Left lobe of liver (tissue), 2 donors: ENCODE measurements at regions not wholly inside any gene's neighbourhood (a gene's known extent, or its start where the extent isn't known, plus 50 kb on each side); places are given as distances from the start of the nearest gene placed in this dataset.
"Not testable (repeated sequence)": the region's sequence is repeated elsewhere in the genome, so short reads cannot be mapped to it uniquely, and the experiment has no call there.

Experiments used
- ATAC-seq: fragments of 200-7000 bp; cut with Tn5 transposase; one replicate; pipeline ENCODE4 v1.9.1; 2020; ENCODE audit warnings: mild to moderate bottlenecking, moderate library complexity
- DNase-seq: peaks from one replicate; pipeline ENCODE4 v3.0.0-alpha.2; 2020; ENCODE audit warnings: low spot score
- donor health status: DM: no; HTN: no; CAD: no; lungs with moderate emphysema.
- donor health status: DM: no; HTN: yes; CAD: no.

- not testable (repeated sequence) for DNase-seq, ATAC-seq
Observed at GRCh38 chr10:93127642-93128215, 54.0 kb downstream of the CYP26A1 start.

- no peak for DNase-seq
- ATAC-seq: no peak
Observed at GRCh38 chr10:93131986-93132385, 58.3 kb downstream of the CYP26A1 start.

DNA sequence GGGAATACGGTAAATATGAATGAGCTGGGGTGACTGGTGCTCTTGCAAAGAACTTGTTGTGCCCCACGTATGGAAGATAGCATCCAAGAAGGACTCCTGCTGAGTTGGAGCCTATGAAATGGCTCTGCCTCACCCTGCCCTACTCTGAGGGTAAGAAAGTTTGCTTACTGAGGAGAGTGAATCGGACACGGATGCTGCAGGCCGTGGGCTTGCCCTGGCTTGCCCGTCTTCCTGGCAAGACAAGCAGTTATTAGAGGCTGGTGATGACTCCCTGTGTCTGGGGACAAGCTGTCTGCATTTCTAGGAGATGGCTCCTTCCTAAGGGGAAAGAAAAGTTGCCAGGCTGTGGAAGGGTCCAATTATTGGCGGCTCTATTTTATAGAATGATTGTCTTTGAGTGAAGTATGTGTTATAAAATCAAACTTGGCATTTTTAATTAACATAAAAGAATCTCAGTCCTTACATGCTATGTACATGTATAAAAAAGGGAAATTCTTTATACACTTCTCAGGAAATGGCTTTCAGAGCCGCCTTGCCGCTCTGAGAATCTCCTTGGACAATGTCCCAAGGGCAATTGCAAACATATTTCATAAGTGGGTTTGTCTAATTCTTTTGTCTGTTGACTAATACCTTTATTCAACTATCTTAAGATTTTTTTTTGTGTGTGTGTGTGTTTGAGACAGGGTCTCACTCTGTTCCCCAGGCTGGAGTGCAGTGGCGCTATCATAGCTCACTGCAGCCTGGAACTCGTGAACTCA, 64.6 kb downstream of the CYP26A1 start:
- no peak for ATAC-seq

DNA sequence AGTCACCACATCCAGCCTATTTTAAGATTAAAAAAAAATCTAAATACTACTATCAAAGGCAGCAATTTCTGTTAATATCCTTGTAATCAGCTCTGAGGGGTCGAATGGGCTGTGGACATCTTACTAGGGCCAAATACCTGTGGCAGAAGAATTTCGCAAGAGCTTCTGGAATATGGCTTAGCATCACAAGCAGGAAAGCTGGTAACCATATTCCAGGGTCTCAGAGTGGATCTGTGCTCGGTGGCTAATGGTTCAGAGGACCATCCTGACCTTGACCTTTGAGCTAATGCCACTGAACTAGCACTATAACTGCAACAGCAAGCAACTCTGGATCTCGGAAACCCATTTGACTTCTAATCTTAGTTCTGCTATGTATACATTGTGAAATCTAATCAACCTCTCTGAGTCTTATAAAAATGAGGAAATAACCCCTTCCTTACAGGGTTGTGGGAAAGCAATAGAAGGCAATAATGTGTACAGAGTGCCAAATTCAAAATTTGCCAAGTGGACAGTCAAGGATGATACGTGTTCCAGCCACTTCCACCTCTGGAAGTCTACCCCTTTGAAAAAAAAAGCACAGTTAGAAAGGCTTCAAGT, 65.5 kb downstream of the CYP26A1 start:
- DNase-seq (no peak), ATAC-seq (no peak)

More for the DNA sequence above, 64.6 kb downstream of the CYP26A1 start:
- no peak for DNase-seq

DNA sequence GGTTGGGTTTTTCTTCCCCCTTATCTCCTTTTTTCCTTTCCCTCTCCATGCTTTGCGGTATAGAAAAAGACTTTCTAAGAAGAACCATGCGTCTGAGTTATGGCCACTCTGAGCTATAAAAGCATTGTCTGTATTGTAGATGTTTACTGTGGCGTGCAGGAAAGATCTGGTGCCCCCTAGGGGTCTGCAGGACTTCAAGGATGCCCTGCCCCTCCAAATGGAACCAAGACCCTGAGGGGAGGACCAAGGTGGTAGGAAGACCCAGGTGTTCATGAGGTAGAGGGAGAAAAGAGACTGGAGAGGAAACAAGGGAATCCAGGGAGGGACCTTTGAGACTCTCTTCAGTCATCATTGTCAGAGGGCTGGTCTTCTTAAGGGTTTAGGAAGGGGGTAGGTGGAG, 68.8 kb downstream of the CYP26A1 start:
- no peak for ATAC-seq
- no peak for DNase-seq

DNA sequence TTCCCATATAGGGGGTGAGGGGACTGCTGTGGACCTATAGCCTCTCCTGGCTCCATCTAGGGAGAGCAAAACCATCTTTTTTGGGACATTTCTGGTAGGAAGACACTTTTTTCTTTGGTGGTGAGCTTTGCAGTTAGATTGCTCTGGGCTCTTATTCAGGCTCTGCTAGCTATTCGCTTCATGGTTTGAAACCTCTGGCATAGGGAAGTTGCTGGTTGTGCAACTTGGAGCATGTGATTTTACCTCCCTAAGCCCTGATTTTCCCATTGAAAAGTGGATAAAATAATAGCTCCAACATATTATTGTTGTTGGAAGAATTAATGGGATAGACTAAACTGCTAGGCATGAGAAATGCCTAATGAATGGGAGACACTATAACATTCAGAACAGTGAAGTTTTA, 69.6 kb downstream of the CYP26A1 start:
- DNase-seq: no peak
- no peak for ATAC-seq

- ATAC-seq (no peak), DNase-seq (no peak)
Observed at GRCh38 chr10:93146336-93146735, 72.6 kb downstream of the CYP26A1 start.

DNA sequence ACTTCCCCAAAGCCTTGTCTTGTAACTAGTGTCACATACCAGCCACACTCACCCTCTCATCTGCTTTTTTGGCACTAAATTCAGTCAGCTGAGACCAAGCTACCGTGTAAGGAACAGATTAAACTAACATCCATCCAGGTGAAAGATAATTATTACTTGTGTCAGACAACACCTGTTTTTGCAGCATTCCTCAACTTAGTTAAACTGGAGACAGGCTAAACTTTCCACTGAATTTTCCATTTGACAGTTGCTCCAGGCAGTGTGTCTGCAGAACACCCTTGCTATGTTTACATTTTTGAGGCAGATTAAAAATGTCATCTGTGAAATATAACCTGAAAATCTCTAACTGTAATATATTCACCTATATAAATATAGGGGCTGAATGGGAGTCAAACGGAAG, 73.6 kb downstream of the CYP26A1 start:
- ATAC-seq: no peak
- no peak for DNase-seq

GRCh38 chr10:93148476-93148875, 74.8 kb downstream of the CYP26A1 start:
- ATAC-seq: no peak
- no peak for DNase-seq

DNA sequence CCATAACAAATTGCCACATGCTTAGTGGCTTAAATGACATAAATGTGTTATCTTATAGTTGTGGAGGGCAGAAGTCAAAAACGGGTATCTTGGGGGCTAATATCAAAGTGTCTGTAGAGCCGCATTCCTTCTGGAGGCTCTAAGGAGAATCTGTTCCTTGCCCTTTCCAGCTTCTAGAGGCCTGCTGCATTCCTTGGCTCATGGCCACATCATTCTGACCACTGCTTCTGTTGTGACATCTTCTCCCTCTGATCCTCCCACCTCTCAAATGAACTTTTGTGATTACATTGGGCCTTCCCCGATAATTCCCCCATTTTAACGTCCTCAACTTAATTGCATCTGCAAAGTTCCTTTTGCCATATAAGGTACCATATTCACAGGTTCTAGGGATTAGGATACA, 76.1 kb downstream of the CYP26A1 start:
- DNase-seq (no peak), ATAC-seq (no peak)

GRCh38 chr10:93150289-93150688, 76.6 kb downstream of the CYP26A1 start:
- ATAC-seq: no peak
- DNase-seq: no peak

GRCh38 chr10:93150990-93151547, 77.4 kb downstream of the CYP26A1 start:
- ATAC-seq (no peak), DNase-seq (no peak)

- DNase-seq: no peak
Observed at GRCh38 chr10:93152136-93152535, 78.4 kb downstream of the CYP26A1 start.

DNA sequence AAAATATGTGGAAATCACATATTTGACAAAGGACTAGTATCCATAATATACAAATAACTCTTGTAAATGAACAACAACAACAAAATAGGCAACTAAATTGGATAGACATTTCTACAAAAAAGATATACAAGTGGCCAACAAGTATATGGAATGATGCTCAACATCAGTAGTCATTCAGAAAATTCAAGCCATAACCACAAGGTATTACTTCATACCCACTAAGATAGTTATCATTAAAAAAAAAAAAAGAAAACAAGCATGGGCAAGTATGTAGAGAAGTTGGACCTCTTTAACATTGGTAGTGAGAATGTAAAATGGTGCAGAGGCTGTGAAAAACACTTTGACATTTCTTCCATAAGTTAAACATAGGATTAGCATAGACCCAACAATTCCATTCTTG, 80.8 kb downstream of the CYP26A1 start:
- ATAC-seq (no peak), DNase-seq (no peak)

More at GRCh38 chr10:93152136-93152535, 78.4 kb downstream of the CYP26A1 start:
- ATAC-seq: no peak

DNA sequence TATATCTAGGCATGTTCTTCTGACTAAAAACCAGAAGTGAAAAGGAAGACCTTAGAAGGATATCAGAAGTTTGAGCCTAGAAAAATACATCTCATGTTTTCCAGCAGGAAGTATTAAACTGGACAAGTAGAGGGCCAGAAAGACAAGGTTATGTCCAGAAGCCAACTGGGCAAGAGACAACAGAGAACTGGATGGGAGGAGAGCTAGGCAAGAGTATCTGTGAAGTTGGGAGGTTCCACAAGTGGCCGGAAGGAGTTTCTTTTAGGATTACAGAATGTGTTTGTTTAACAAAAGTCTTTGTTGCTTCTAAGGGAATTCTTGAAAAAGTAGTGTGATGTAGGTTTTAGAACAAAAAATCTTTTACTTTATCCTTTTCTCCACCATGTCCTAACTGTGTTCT, 86.4 kb downstream of the CYP26A1 start:
- DNase-seq (no peak), ATAC-seq (no peak)

DNA sequence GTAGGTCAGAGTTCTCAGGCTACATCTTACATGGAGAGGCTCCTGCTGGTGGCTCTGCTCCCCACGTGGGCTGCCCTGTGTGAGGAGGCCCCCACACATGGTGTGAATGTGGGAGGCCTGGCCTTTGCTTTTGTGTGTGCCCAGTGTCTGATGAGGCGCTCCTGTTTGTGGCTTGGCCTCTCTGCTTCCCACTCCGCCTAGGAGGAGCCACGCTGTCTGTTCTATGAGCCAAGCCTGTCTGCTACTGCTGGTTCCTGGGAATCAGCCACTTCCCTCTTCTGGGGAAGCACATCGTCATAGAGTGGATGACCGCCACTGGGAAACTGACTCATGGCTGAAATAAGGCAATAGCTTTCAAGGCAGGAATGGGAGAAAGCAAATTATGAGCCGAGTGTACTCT, 87.1 kb downstream of the CYP26A1 start:
- no peak for DNase-seq

GRCh38 chr10:93165367-93165766, 91.7 kb downstream of the CYP26A1 start:
- no peak for ATAC-seq
- no peak for DNase-seq

More for the DNA sequence above, 87.1 kb downstream of the CYP26A1 start:
- peak; percentile 33 for ATAC-seq

DNA sequence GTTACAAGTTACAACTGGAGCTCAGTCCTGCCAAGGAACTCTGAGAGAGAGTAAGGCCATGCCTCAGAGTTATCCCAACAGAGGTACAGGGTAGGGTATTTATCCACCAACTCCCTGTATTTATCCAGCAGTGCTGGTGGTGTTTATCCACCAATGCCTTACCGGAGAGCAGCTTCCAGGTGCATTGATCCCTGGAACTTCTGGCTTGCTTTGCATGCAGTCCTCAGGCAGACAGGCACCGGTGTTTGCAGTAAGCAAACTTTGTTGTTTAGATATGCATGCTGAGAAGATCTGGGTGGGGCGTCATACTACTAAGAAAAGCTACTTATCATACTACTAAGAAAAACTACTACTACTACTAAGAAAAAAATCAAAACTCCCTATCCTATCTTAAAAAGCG, 92.4 kb downstream of the CYP26A1 start:
- ATAC-seq: peak; percentile 99
- peak; percentile 62 for DNase-seq

DNA sequence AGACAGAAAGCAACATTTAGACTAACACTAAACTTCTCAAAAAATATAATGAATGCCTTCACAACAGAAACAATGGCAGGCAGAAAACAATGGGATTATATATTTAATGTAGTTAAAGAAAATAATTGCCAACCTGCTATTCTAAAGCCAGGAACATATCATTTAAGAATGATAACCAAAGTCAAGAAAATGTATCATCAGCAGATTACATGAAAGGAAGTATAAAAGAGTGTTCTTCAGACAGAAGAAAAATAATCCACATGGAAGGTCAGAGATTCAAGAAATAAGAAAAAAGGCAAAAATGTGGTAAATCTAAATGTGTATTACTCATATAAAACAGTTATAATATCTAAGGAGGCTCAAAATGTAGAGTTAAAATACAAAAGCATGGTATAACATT, 98.1 kb downstream of the CYP26A1 start:
- DNase-seq (no peak), ATAC-seq (no peak)

- DNase-seq (peak; percentile 51), ATAC-seq (peak; percentile 93)
Observed at GRCh38 chr10:93173967-93174845, 100.5 kb downstream of the CYP26A1 start.

GRCh38 chr10:93175490-93175889, 101.8 kb downstream of the CYP26A1 start:
- no peak for ATAC-seq

More at GRCh38 chr10:93175490-93175889, 101.8 kb downstream of the CYP26A1 start:
- DNase-seq: no peak
